Parathyroid adenoma (tissue), 2 donors: ENCODE measurements at regions not wholly inside any gene's neighbourhood (a gene's known extent, or its start where the extent isn't known, plus 50 kb on each side); places are given as distances from the start of the nearest gene placed in this dataset.

Source experiments
- H2AFZ ChIP-seq: fragments of 300-600 bp; sonication (generic); one replicate; pipeline ENCODE4 v1.7.0; 2017; ENCODE audit warnings: antibody characterized with exemption, mild to moderate bottlenecking
- H3K27ac ChIP-seq: fragments of 300-600 bp; sonication (generic); one replicate; pipeline ENCODE4 v1.7.0; 2017
- H3K27me3 ChIP-seq: fragments of 300-600 bp; sonication (generic); one replicate; pipeline ENCODE4 v1.7.0; 2017; ENCODE audit warnings: low read length; ENCODE audit not compliant: control insufficient read depth, insufficient read depth
- H3K36me3 ChIP-seq: fragments of 300-600 bp; sonication (generic); one replicate; pipeline ENCODE4 v1.7.0; 2017; ENCODE audit warnings: low read length; ENCODE audit not compliant: control insufficient read depth, insufficient read depth
- H3K4me1 ChIP-seq: fragments of 300-600 bp; sonication (generic); one replicate; pipeline ENCODE4 v1.7.0; 2017; ENCODE audit warnings: control low read depth
- H3K4me2 ChIP-seq: fragments of 300-600 bp; sonication (generic); one replicate; pipeline ENCODE4 v1.7.0; 2017; ENCODE audit warnings: low read length
- H3K4me3 ChIP-seq: fragments of 300-600 bp; sonication (generic); one replicate; pipeline ENCODE4 v1.7.0; 2017; ENCODE audit warnings: low read depth, low read length
- H3K79me2 ChIP-seq: fragments of 300-600 bp; sonication (generic); one replicate; pipeline ENCODE4 v1.7.0; 2017; ENCODE audit warnings: control low read depth
- H3K9ac ChIP-seq: fragments of 300-600 bp; sonication (generic); one replicate; pipeline ENCODE4 v1.7.0; 2017; ENCODE audit warnings: mild to moderate bottlenecking
- H3K9me3 ChIP-seq: fragments of 300-600 bp; sonication (generic); one replicate; pipeline ENCODE4 v1.7.0; 2017; ENCODE audit warnings: low read length; ENCODE audit not compliant: control insufficient read depth
- CTCF ChIP-seq: fragments of 300-600 bp; sonication (generic); IDR thresholded peaks from one replicate; pipeline ENCODE4 v1.7.0; 2017; ENCODE audit warnings: antibody characterized with exemption, mild to moderate bottlenecking
- donor health status: primary hyperparathyroidism.

- TF ChIP-seq CTCF, result no peak
- Histone ChIP-seq H3K4me3 (no peak overlapping the region), H3K79me2 (no peaks in the 10 kb centered on the region), H3K4me2 (no peak overlapping the region), H3K27me3 (no peaks in the 10 kb centered on the region), H3K4me1 (no peaks in the 10 kb centered on the region), H3K36me3 (no peaks in the 10 kb centered on the region), H2AFZ (no peak overlapping the region), H3K9me3 (no peaks in the 10 kb centered on the region), H3K27ac (no peak overlapping the region), H3K9ac (no peak overlapping the region)
Measured at GRCh38 chr5:58145397-58145934, 314.4 kb downstream of the PLK2 start.

GRCh38 chr5:58143727-58144126 lies 316.2 kb downstream of the PLK2 start:
- H3K36me3 ChIP-seq, result no peaks in the 10 kb centered on the region
- TF ChIP-seq CTCF, result no peak
- no peak overlapping the region for H3K9ac ChIP-seq
- no peaks in the 10 kb centered on the region for H3K4me1 ChIP-seq
- no peak overlapping the region for H3K4me3 ChIP-seq
- no peak overlapping the region for H2AFZ ChIP-seq
- no peaks in the 10 kb centered on the region for H3K79me2 ChIP-seq
- H3K9me3 ChIP-seq, result no peaks in the 10 kb centered on the region
- H3K27me3 ChIP-seq, result no peaks in the 10 kb centered on the region
- no peak overlapping the region for H3K4me2 ChIP-seq
- no peak overlapping the region for H3K27ac ChIP-seq

- Histone ChIP-seq H3K27ac (no peak overlapping the region), H3K4me3 (no peak overlapping the region), H3K27me3 (no peaks in the 10 kb centered on the region), H3K9me3 (no peaks in the 10 kb centered on the region), H2AFZ (no peak overlapping the region), H3K4me2 (no peak overlapping the region), H3K9ac (no peak overlapping the region), H3K79me2 (no peaks in the 10 kb centered on the region), H3K36me3 (no peaks in the 10 kb centered on the region), H3K4me1 (no peaks in the 10 kb centered on the region)
- TF ChIP-seq CTCF, result no peak
Measured at GRCh38 chr5:58143181-58143580, 316.7 kb downstream of the PLK2 start.

- Histone ChIP-seq H3K4me3 (no peak overlapping the region), H3K27ac (no peak overlapping the region), H3K9ac (no peak overlapping the region), H3K27me3 (no peaks in the 10 kb centered on the region), H3K36me3 (no peaks in the 10 kb centered on the region), H2AFZ (no peak overlapping the region), H3K9me3 (no peaks in the 10 kb centered on the region), H3K4me2 (no peak overlapping the region), H3K4me1 (no peaks in the 10 kb centered on the region), H3K79me2 (no peaks in the 10 kb centered on the region)
- TF ChIP-seq CTCF, result no peak
Measured at GRCh38 chr5:58138791-58139190, 321.1 kb downstream of the PLK2 start.

- Histone ChIP-seq H3K4me3 (no peak overlapping the region), H3K4me1 (no peaks in the 10 kb centered on the region), H3K9ac (no peak overlapping the region), H3K4me2 (no peak overlapping the region), H3K27me3 (no peaks in the 10 kb centered on the region), H3K9me3 (no peaks in the 10 kb centered on the region), H3K36me3 (no peaks in the 10 kb centered on the region), H3K79me2 (no peaks in the 10 kb centered on the region), H3K27ac (no peak overlapping the region), H2AFZ (no peak overlapping the region)
- TF ChIP-seq CTCF, result no peak
Measured at GRCh38 chr5:58136406-58136805, 323.5 kb downstream of the PLK2 start.
